AG04450 (cell line): ENCODE measurements at regions not wholly inside any gene's neighbourhood (a gene's known extent, or its start where the extent isn't known, plus 50 kb on each side); places are given as distances from the start of the nearest gene placed in this dataset.

Experiments used
- CTCF ChIA-PET: fragments of 300-600, 350-600 bp; formaldehyde crosslinking; extraction: SDS; loops from one replicate; lab custom pipeline; 2022; ENCODE audit warnings: antibody characterized with exemption, inconsistent platforms; lab: Charles Lee
- POLR2A ChIA-PET: fragments of 350-600 bp; formaldehyde crosslinking; extraction: SDS; loops from one replicate; lab custom pipeline; 2021; ENCODE audit warnings: antibody characterized with exemption, inconsistent platforms; lab: Yijun Ruan, JAX
- DNase-seq: peaks from one replicate; pipeline ENCODE4 v3.0.0-alpha.2; 2011; ENCODE audit warnings: low read depth, low spot score
- H3K27ac ChIP-seq: one replicate; pipeline ENCODE4 v1.5.1; 2012; ENCODE audit warnings: low read depth, low read length, control low read depth
- H3K27me3 ChIP-seq: one replicate; pipeline ENCODE4 v1.6.0; 2012; ENCODE audit warnings: low read length; ENCODE audit not compliant: control insufficient read depth, insufficient read depth
- H3K4me3 ChIP-seq: 2 replicates; pipeline ENCODE4 v1.5.1; 2011; ENCODE audit warnings: mild to moderate bottlenecking, low read depth, low read length, control low read depth
- H3K9me3 ChIP-seq: 2 replicates; pipeline ENCODE4 v1.5.1; 2012; ENCODE audit warnings: low read length; ENCODE audit not compliant: control insufficient read depth, insufficient read depth
- CTCF ChIP-seq: IDR thresholded peaks from 2 replicates; pipeline ENCODE4 v1.5.1; 2011; ENCODE audit warnings: low read depth, low read length, control low read depth, inconsistent platforms

- no peak overlapping the region for H3K4me3 ChIP-seq
- H3K27me3 ChIP-seq: no peaks in the 10 kb centered on the region
- POLR2A ChIA-PET: no interaction called here
- H3K9me3 ChIP-seq: peaks cover 50% of the 10 kb centered on the region
- CTCF ChIA-PET: no interaction called here
- TF ChIP-seq CTCF: no peak
- no peak overlapping the region for H3K27ac ChIP-seq
- no peak for DNase-seq
Measured at GRCh38 chr4:8709050-8709728, 116.6 kb downstream of the CPZ start.

- Histone ChIP-seq H3K9me3 (peaks cover 50% of the 10 kb centered on the region), H3K4me3 (no peak overlapping the region), H3K27me3 (no peaks in the 10 kb centered on the region), H3K27ac (no peak overlapping the region)
- CTCF ChIA-PET: no interaction called here
- POLR2A ChIA-PET: no interaction called here
- no peak for TF ChIP-seq CTCF
- no peak for DNase-seq
Measured at GRCh38 chr4:8708401-8709021, 115.9 kb downstream of the CPZ start.

- Histone ChIP-seq H3K27ac (no peak overlapping the region), H3K27me3 (no peaks in the 10 kb centered on the region), H3K9me3 (peaks cover 50% of the 10 kb centered on the region), H3K4me3 (no peak overlapping the region)
- TF ChIP-seq CTCF: no peak
- ChIA-PET CTCF (no interaction called here), POLR2A (no interaction called here)
- DNase-seq: no peak
Measured at GRCh38 chr4:8707045-8707781, 114.6 kb downstream of the CPZ start.

- ChIA-PET POLR2A (no interaction called here), CTCF (no interaction called here)
- Histone ChIP-seq H3K27me3 (no peaks in the 10 kb centered on the region), H3K4me3 (no peak overlapping the region), H3K27ac (no peak overlapping the region), H3K9me3 (peaks cover 43% of the 10 kb centered on the region)
- no peak for DNase-seq
- no peak for TF ChIP-seq CTCF
Measured at GRCh38 chr4:8706216-8707044, 113.9 kb downstream of the CPZ start.
